ENCODE measurements at regions not wholly inside any gene's neighbourhood (a gene's known extent, or its start where the extent isn't known, plus 50 kb on each side); places are given as distances from the start of the nearest gene placed in this dataset.

GRCh38 chr7:13560441-13560840, 429.0 kb downstream of the ETV1 start:
- no peak overlapping the region for H3K27ac ChIP-seq
- no peak for TF ChIP-seq CTCF (IDR thresholded peaks at IDR 0.05)
- intact Hi-C loops (cut with DNase I; ENCODE audit: low total_unique reads) = no loop called here
- no peak overlapping the region for H3K4me3 ChIP-seq
- H3K27me3 ChIP-seq = no peaks in the 10 kb centered on the region
- H3K36me3 ChIP-seq = no peaks in the 10 kb centered on the region
- no peak for DNase-seq
- H3K9me3 ChIP-seq = no peaks in the 10 kb centered on the region
- H3K4me1 ChIP-seq = no peaks in the 10 kb centered on the region

- Histone ChIP-seq H3K4me1 (no peaks in the 10 kb centered on the region), H3K4me3 (no peak overlapping the region), H3K27ac (no peak overlapping the region), H3K27me3 (no peaks in the 10 kb centered on the region), H3K9me3 (no peaks in the 10 kb centered on the region), H3K36me3 (no peaks in the 10 kb centered on the region)
- no peak for TF ChIP-seq CTCF (IDR thresholded peaks at IDR 0.05)
- no peak for DNase-seq
- intact Hi-C loops (cut with DNase I; ENCODE audit: low total_unique reads) = no loop called here
Measured at GRCh38 chr7:13563257-13563656, 426.2 kb downstream of the ETV1 start.

- no peaks in the 10 kb centered on the region for H3K9me3 ChIP-seq
- intact Hi-C loops (cut with DNase I; ENCODE audit: low total_unique reads) = no loop called here
- H3K27ac ChIP-seq = no peak overlapping the region
- H3K4me3 ChIP-seq = no peak overlapping the region
- no peaks in the 10 kb centered on the region for H3K27me3 ChIP-seq
- H3K36me3 ChIP-seq = no peaks in the 10 kb centered on the region
- no peak for DNase-seq
- TF ChIP-seq CTCF (IDR thresholded peaks at IDR 0.05) = no peak
- H3K4me1 ChIP-seq = no peaks in the 10 kb centered on the region
Measured at GRCh38 chr7:13563680-13564079, 425.8 kb downstream of the ETV1 start.

- Histone ChIP-seq H3K4me1 (no peaks in the 10 kb centered on the region), H3K36me3 (no peaks in the 10 kb centered on the region), H3K4me3 (no peak overlapping the region), H3K9me3 (no peaks in the 10 kb centered on the region), H3K27me3 (no peaks in the 10 kb centered on the region), H3K27ac (no peak overlapping the region)
- no peak for TF ChIP-seq CTCF (IDR thresholded peaks at IDR 0.05)
- DNase-seq = no peak
- intact Hi-C loops (cut with DNase I; ENCODE audit: low total_unique reads) = no loop called here
Measured at GRCh38 chr7:13577566-13578145, 411.8 kb downstream of the ETV1 start.

GRCh38 chr7:13578294-13578693, 411.2 kb downstream of the ETV1 start:
- H3K27ac ChIP-seq = no peak overlapping the region
- no peak overlapping the region for H3K4me3 ChIP-seq
- H3K9me3 ChIP-seq = no peaks in the 10 kb centered on the region
- intact Hi-C loops (cut with DNase I; ENCODE audit: low total_unique reads) = no loop called here
- H3K36me3 ChIP-seq = no peaks in the 10 kb centered on the region
- DNase-seq = no peak
- TF ChIP-seq CTCF (IDR thresholded peaks at IDR 0.05) = no peak
- no peaks in the 10 kb centered on the region for H3K4me1 ChIP-seq
- no peaks in the 10 kb centered on the region for H3K27me3 ChIP-seq

- Histone ChIP-seq H3K27me3 (no peaks in the 10 kb centered on the region), H3K4me1 (no peaks in the 10 kb centered on the region), H3K27ac (no peak overlapping the region), H3K4me3 (no peak overlapping the region), H3K9me3 (no peaks in the 10 kb centered on the region), H3K36me3 (no peaks in the 10 kb centered on the region)
- TF ChIP-seq CTCF (IDR thresholded peaks at IDR 0.05) = no peak
- no peak for DNase-seq
- intact Hi-C loops (cut with DNase I; ENCODE audit: low total_unique reads) = no loop called here
Measured at GRCh38 chr7:13581097-13581496, 408.4 kb downstream of the ETV1 start.
